ENCODE measurements at regions not wholly inside any gene's neighbourhood (a gene's known extent, or its start where the extent isn't known, plus 50 kb on each side); places are given as distances from the start of the nearest gene placed in this dataset.
"Not testable (repeated sequence)": the region's sequence is repeated elsewhere in the genome, so short reads cannot be mapped to it uniquely, and the experiment has no call there.

- DNase-seq (ENCODE audit: low read depth), result no peak
- no peak for TF ChIP-seq CTCF (IDR thresholded peaks at IDR 0.05; ENCODE audit: insufficient read depth, low read depth, low read length, missing control alignments)
- H3K4me3 ChIP-seq (ENCODE audit: low read length), result no peak overlapping the region
These were observed 90.0 kb downstream of the RMI1 start for GRCh38 chr9:84070590-84070989.

DNA sequence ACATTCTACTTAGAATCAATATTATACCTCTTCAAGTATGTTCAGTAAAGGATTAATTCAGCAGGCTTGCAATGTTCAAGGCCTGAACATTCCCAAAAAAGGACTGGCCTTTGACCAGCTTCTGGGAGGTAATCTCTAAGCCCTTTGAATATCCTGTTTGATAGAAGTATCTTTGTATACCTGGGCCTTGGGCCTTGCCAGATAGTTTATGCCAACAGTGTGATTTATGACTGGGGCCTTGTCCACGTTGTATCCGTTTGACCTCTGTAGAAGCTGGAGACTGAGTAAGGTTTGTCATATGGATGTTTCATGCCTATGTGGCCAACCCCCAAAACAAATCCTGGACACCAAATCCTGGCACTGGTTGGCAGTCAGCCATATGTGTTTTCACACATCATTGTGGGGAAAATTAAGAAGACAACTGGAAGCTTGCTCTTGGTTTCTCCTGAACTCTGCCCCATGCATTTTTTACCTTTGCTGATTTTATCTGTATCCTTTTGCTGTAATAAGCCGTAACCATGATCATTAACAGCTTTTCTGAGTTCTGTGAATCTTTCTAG lies 92.1 kb downstream of the RMI1 start:
- no peak for DNase-seq (ENCODE audit: low read depth)
- TF ChIP-seq CTCF (IDR thresholded peaks at IDR 0.05; ENCODE audit: insufficient read depth, low read depth, low read length, missing control alignments), result no peak
- no peak overlapping the region for H3K4me3 ChIP-seq (ENCODE audit: low read length)

DNA sequence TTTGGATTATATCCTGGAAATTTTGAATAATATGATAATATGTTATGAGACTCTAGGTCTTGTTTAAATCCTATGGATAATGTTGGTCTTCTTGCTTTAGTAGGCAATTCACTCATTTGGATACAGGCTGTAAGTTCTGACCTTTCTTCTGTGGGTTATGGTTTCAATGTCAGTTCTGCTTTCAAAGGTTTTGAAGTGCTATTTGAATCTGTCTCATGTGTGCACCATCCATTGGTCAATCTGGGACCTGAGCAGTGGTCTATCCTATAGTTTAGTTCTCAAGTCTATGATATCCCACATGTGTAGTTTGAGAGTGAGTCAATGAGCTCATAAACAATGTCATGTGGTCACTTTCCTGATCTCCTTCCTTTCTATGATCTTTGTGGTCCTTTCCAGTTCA lies 94.4 kb downstream of the RMI1 start:
- no peak for TF ChIP-seq CTCF (IDR thresholded peaks at IDR 0.05; ENCODE audit: insufficient read depth, low read depth, low read length, missing control alignments)
- no peak for DNase-seq (ENCODE audit: low read depth)
- H3K4me3 ChIP-seq (ENCODE audit: low read length), result no peak overlapping the region

DNA sequence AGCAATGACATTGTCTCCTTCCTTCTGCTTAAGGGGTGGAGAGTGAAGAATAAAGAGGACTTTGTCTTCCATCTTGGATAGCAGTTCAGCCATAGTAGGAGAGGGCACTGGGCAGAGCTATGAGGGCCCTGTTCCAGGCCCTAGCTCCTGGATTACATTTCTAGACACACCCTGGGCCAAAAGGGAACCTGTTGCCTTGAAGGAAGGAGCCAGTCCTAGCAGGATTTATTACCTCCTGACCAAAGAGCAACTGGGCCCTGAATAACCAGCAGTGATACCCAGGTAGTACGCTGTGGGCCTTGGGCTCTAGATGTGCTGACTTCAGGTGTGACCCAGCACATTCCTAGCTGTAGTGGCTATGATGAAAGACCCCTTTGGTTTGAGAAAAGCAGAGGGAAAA lies 95.8 kb downstream of the RMI1 start:
- H3K4me3 ChIP-seq (ENCODE audit: low read length), result no peak overlapping the region
- DNase-seq (ENCODE audit: low read depth), result no peak
- no peak for TF ChIP-seq CTCF (IDR thresholded peaks at IDR 0.05; ENCODE audit: insufficient read depth, low read depth, low read length, missing control alignments)

DNA sequence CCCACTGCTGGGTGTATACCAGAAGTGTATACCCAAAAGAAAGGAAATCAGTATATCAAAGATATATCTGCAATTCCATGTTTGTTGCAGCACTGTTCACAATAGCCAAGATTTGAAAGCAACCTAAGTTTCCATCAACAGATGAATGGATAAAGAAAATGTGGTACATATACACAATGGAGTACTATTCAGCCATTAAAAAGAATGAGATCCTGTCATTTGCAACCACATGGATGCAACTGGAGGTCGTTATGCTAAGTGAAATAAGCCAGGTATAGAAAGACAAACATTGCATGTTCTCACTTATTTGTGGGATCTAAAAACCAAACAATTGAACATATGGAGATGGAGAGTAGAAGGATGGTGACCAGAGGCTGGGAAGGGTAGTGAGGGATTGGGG lies 97.2 kb downstream of the RMI1 start:
- not testable (repeated sequence) for DNase-seq (ENCODE audit: low read depth); H3K4me3 ChIP-seq (ENCODE audit: low read length)

DNA sequence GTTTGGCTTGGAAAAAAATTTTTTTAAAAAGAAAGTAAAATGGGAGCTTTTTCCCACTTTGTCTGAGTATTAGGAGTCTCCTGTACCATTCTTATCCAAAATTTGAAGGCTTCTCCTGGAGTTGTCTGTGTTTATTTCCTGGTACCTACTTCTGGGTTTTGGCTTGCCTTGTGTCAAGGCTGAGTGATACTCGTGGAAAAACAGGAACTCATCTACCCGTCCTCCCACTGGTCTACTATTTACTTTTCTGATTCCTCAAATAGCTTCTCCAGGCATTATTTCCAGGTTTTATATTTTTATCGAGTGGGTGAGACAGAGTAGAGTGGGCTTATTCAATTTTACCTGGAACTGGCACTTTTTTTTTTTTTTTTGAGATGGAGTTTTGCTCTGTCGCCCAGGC lies 99.4 kb downstream of the RMI1 start:
- H3K4me3 ChIP-seq (ENCODE audit: low read length), result no peak overlapping the region
- no peak for DNase-seq (ENCODE audit: low read depth)
- TF ChIP-seq CTCF (IDR thresholded peaks at IDR 0.05; ENCODE audit: insufficient read depth, low read depth, low read length, missing control alignments), result no peak

- H3K4me3 ChIP-seq (ENCODE audit: low read length), result no peak overlapping the region
- TF ChIP-seq CTCF (IDR thresholded peaks at IDR 0.05; ENCODE audit: insufficient read depth, low read depth, low read length, missing control alignments), result no peak
- DNase-seq (ENCODE audit: low read depth), result no peak
These were observed 121.5 kb downstream of the RMI1 start for GRCh38 chr9:84101964-84102632.
